Small intestine (tissue), 7 donors: ENCODE measurements at regions not wholly inside any gene's neighbourhood (a gene's known extent, or its start where the extent isn't known, plus 50 kb on each side); places are given as distances from the start of the nearest gene placed in this dataset.

ENCODE experiments used
- DNase-seq, 2 donors: peaks; one replicate each; pipeline versions ENCODE4 v3.0.0 to v3.0.0-alpha.2; 2013
- FAIRE-seq: peaks from 2 replicates; lab custom pipeline; 2012; peaks lifted over from hg19 to GRCh38; lab: Jason Lieb, UNC
- H3K27ac ChIP-seq, 3 donors: one replicate each; pipeline ENCODE4 v1.5.1; 2013; ENCODE audit warnings: low read length in 2 of 3, mild to moderate bottlenecking in 2 of 3, control low read depth in 1 of 3, inconsistent platforms in 1 of 3, low read depth in 1 of 3, moderate library complexity in 1 of 3
- H3K27me3 ChIP-seq, 3 donors: one replicate each; pipeline ENCODE4 v1.6.1; 2013; ENCODE audit warnings: low read length in 3 of 3, inconsistent platforms in 1 of 3; ENCODE audit not compliant: control insufficient read depth in 3 of 3, insufficient read depth in 3 of 3
- H3K36me3 ChIP-seq, 3 donors: one replicate each; pipeline ENCODE4 v1.6.1; 2013; ENCODE audit warnings: low read length in 3 of 3, inconsistent platforms in 1 of 3, low read depth in 1 of 3, mild to moderate bottlenecking in 1 of 3, moderate library complexity in 1 of 3; ENCODE audit not compliant: control insufficient read depth in 3 of 3, insufficient read depth in 2 of 3
- H3K4me1 ChIP-seq, 3 donors: one replicate each; pipeline ENCODE4 v1.6.1; 2013; ENCODE audit warnings: low read length in 2 of 3, inconsistent platforms in 1 of 3, low read depth in 1 of 3, mild to moderate bottlenecking in 1 of 3, moderate library complexity in 1 of 3; ENCODE audit not compliant: control insufficient read depth in 3 of 3, insufficient read depth in 2 of 3
- H3K4me3 ChIP-seq, 3 donors: one replicate each; pipeline ENCODE4 v1.5.1; 2013; ENCODE audit warnings: low read length in 3 of 3, control low read depth in 1 of 3, inconsistent platforms in 1 of 3, low read depth in 1 of 3, mild to moderate bottlenecking in 1 of 3, moderate library complexity in 1 of 3
- H3K9me3 ChIP-seq, 2 donors: one replicate each; pipeline ENCODE4 v1.6.1; 2013; ENCODE audit warnings: low read depth in 1 of 2, low read length in 1 of 2; ENCODE audit not compliant: control insufficient read depth in 2 of 2, insufficient read depth in 1 of 2
- WGBS, 3 donors: extraction: QIAGEN DNeasy Blood & Tissue Kit; methylation state at CpG; one replicate each; pipeline ENCODE4 v1.1.7; 2013; 5-methylcytosine and 5-hydroxymethylcytosine counted together
- donor health status: healthy with polysubstance abuse.
- donor health status: control.
- donor health status: control.
- donor health status: Bipolar disorder and iron deficiency.
- donor health status: healthy.

GRCh38 chr4:13984991-13985800 is 357.7 kb upstream of the BOD1L1 start:
- Histone ChIP-seq H3K4me3 (no peak overlapping the region), H3K4me1 (peaks cover 3 to 20% (median 5%) of the 10 kb centered on the region in 3 donors), H3K9me3 (no peaks in the 10 kb centered on the region), H3K27ac (no peak overlapping the region), H3K27me3 (no peaks in the 10 kb centered on the region), H3K36me3 (no peaks in the 10 kb centered on the region)
- WGBS, 3 donors, result 33 to 50% (median 40%) methylated on average over 3 of the region's 3 CpGs
- FAIRE-seq (no peak), DNase-seq (no peak)

- Histone ChIP-seq H3K9me3 (no peaks in the 10 kb centered on the region), H3K27me3 (no peaks in the 10 kb centered on the region), H3K36me3 (no peaks in the 10 kb centered on the region), H3K27ac (no peak overlapping the region), H3K4me1 (peaks cover 3 to 21% (median 4%) of the 10 kb centered on the region in 3 donors), H3K4me3 (no peak overlapping the region)
- DNase-seq (no peak), FAIRE-seq (no peak)
- WGBS, 3 donors, result 78 to 90% (median 86%) methylated on average over 3 of the region's 3 CpGs
Measured at GRCh38 chr4:13985837-13986236, 358.3 kb upstream of the BOD1L1 start.

GRCh38 chr4:13986548-13986947 is 359.0 kb upstream of the BOD1L1 start:
- Histone ChIP-seq H3K27ac (no peak overlapping the region), H3K36me3 (no peaks in the 10 kb centered on the region), H3K4me3 (no peak overlapping the region), H3K9me3 (no peaks in the 10 kb centered on the region), H3K4me1 (peaks cover 0 to 21% (median 0%) of the 10 kb centered on the region in 3 donors), H3K27me3 (no peaks in the 10 kb centered on the region)
- no peak for FAIRE-seq
- WGBS, 3 donors, result 70 to 80% (median 72%) methylated on average over 4 of the region's 4 CpGs
- DNase-seq, result no peak

GRCh38 chr4:13988353-13989305 is 361.1 kb upstream of the BOD1L1 start:
- H3K9me3 ChIP-seq, result no peaks in the 10 kb centered on the region
- DNase-seq (no peak), FAIRE-seq (no peak)
- WGBS, 3 donors, result 85 to 95% (median 89%) methylated on average over 11 of the region's 11 CpGs
- peaks cover 0 to 18% (median 0%) of the 10 kb centered on the region in 3 donors for H3K4me1 ChIP-seq
- no peak overlapping the region for H3K27ac ChIP-seq
- H3K4me3 ChIP-seq, result no peak overlapping the region
- H3K27me3 ChIP-seq, result no peaks in the 10 kb centered on the region
- no peaks in the 10 kb centered on the region for H3K36me3 ChIP-seq

GRCh38 chr4:13989501-13989900 is 362.0 kb upstream of the BOD1L1 start:
- no peak for DNase-seq
- no peaks in the 10 kb centered on the region for H3K27me3 ChIP-seq
- H3K36me3 ChIP-seq, result no peaks in the 10 kb centered on the region
- no peak overlapping the region for H3K4me3 ChIP-seq
- no peak overlapping the region for H3K27ac ChIP-seq
- 88 to 96% (median 88%) methylated on average over 6 of the region's 6 CpGs for WGBS, 3 donors
- no peak for FAIRE-seq
- H3K4me1 ChIP-seq, result peaks cover 0 to 23% (median 0%) of the 10 kb centered on the region in 3 donors
- no peaks in the 10 kb centered on the region for H3K9me3 ChIP-seq

GRCh38 chr4:13990596-13991589 is 363.4 kb upstream of the BOD1L1 start:
- Histone ChIP-seq H3K4me1 (peaks cover 0 to 23% (median 0%) of the 10 kb centered on the region in 3 donors), H3K27ac (peak overlapping the region in 1 of 3 donors; percentile 22), H3K27me3 (no peaks in the 10 kb centered on the region), H3K36me3 (no peaks in the 10 kb centered on the region), H3K4me3 (no peak overlapping the region), H3K9me3 (no peaks in the 10 kb centered on the region)
- 10 to 20% (median 17%) methylated on average over 4 of the region's 4 CpGs for WGBS, 3 donors
- peak; percentile 78 to 81 for DNase-seq
- no peak for FAIRE-seq

GRCh38 chr4:13992041-13992440 is 364.5 kb upstream of the BOD1L1 start:
- Histone ChIP-seq H3K4me1 (peaks cover 0 to 23% (median 0%) of the 10 kb centered on the region in 3 donors), H3K36me3 (no peaks in the 10 kb centered on the region), H3K27me3 (no peaks in the 10 kb centered on the region), H3K27ac (no peak overlapping the region), H3K4me3 (no peak overlapping the region), H3K9me3 (no peaks in the 10 kb centered on the region)
- FAIRE-seq (no peak), DNase-seq (no peak)
- 75 to 89% (median 82%) methylated on average over 2 of the region's 2 CpGs for WGBS, 3 donors
